ENCODE measurements at regions not wholly inside any gene's neighbourhood (a gene's known extent, or its start where the extent isn't known, plus 50 kb on each side); places are given as distances from the start of the nearest gene placed in this dataset.

DNA sequence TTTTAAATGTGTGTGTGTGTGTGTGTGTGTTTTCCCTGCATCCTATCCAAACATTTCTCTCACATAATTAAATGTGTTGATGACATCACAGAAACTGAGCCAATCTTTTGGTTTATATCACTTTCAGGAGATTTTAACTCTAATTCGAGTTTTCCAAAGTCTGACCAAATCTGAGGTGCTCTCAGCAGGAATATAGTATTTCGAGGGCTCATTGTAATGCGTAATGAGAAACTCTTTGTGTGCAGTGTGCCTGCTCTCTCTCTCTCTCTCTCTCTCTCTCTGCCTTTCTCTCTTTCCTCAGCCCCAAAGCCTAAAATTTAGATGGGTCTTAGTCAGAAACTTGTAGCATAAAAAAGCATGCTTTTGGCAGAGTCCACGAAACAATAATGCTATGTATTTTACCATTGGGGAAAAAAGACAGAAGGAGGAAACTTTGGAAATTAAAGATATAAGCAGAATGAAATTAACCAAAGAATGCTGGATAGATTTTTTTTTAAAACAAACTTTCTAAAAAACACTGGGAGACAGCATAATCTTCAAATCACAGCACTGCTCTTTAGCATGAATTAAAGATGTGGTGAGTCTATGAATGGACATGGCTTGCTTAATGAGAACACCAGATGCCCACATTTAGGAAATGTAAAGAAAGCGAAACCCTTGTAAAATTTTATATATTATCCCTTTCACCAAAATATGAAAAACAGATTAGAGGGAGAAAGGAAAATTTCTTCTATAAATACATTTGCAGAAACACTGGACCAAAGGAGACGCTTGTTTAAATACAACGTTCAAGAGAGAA is 206.8 kb upstream of the HABP2 start:
- TF ChIP-seq, protein P1, sequence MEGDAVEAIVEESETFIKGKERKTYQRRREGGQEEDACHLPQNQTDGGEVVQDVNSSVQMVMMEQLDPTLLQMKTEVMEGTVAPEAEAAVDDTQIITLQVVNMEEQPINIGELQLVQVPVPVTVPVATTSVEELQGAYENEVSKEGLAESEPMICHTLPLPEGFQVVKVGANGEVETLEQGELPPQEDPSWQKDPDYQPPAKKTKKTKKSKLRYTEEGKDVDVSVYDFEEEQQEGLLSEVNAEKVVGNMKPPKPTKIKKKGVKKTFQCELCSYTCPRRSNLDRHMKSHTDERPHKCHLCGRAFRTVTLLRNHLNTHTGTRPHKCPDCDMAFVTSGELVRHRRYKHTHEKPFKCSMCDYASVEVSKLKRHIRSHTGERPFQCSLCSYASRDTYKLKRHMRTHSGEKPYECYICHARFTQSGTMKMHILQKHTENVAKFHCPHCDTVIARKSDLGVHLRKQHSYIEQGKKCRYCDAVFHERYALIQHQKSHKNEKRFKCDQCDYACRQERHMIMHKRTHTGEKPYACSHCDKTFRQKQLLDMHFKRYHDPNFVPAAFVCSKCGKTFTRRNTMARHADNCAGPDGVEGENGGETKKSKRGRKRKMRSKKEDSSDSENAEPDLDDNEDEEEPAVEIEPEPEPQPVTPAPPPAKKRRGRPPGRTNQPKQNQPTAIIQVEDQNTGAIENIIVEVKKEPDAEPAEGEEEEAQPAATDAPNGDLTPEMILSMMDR (IDR thresholded peaks at IDR 0.05; ENCODE audit: low read depth, low read length), result no peak
- no peak for DNase-seq (ENCODE audit: low read depth, low spot score)
- H3K4me3 ChIP-seq (ENCODE audit: low read depth, low read length), result no peak overlapping the region
- in situ Hi-C loops (cut with HindIII; ENCODE audit: low sequenced_read_pairs), result no loop called here

DNA sequence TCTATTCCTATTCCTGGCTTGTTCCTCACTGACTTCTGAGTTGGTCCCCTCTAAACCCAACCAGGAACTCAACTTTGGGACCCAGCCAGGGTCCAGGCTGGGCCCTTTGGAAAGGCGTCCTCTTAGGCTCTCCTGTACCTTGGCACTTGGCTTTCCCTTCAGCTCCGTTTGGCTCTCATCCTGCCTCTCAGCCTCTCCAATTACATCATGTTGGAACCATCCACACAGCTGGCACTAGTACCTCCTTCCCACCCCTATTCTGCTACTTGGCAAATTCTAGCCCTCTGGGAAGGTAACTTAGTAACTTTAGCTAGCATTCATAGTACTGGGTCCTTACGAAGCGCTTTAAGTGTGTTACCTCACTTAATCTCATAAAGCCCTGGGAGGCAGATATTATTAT is 205.3 kb upstream of the HABP2 start:
- no peak for DNase-seq (ENCODE audit: low read depth, low spot score)
- TF ChIP-seq, protein P1 (IDR thresholded peaks at IDR 0.05; ENCODE audit: low read depth, low read length), result no peak
- no peak overlapping the region for H3K4me3 ChIP-seq (ENCODE audit: low read depth, low read length)
- in situ Hi-C loops (cut with HindIII; ENCODE audit: low sequenced_read_pairs), result no loop called here

DNA sequence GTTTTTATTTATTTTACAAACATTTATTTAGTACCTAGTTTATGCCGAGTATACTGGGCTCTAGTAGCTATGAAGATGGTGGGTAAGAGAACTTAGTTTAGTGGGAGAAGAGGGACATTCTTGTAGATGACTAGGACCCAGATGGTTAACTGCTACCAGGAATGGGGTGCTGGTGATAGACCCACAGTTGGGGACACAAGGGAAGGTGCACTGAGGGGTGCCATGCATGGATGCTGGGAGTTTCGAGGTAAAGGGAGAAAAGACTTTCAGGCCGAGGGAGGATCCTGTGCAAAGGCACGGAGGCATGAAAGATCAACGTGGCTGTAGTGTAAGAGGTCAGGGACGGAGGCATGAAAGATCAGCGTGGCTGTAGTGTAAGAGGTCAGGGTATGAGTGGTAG is 204.2 kb upstream of the HABP2 start:
- TF ChIP-seq, protein P1 (IDR thresholded peaks at IDR 0.05; ENCODE audit: low read depth, low read length), result no peak
- in situ Hi-C loops (cut with HindIII; ENCODE audit: low sequenced_read_pairs), result no loop called here
- no peak for DNase-seq (ENCODE audit: low read depth, low spot score)
- no peak overlapping the region for H3K4me3 ChIP-seq (ENCODE audit: low read depth, low read length)

DNA sequence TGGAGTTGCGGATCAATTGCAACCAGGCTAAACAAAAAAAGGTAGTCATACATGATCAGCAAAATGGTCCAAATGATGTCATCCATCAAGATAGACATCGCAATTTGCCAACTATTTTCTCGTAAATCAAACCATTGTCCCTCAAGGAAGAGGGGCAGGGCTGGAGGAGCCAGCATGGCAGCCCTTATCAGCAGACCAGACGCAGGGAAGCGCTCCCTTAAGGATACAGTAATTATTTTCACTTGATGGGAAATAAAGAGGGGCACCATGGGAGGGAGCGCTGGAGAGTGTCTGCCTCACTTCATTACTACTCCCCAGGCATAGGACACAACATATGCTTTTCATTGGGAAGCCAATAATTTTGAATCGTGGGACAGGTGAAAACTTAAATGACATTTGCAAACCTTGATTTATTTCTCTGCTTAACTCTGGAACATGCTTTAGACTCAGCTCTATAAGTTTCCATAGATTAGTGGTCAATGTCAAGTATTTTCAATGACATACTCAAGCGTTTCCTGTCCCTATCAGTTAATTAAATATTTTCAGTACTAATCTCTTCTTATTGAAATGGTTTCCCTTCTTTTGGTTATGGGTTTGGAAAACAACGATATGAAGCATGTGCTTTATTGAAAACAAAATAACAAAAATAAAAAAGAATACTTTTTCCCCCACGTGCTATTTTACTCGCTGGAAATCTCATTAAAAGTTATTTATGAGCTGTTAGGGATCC is 202.4 kb upstream of the HABP2 start:
- TF ChIP-seq, protein P1 (IDR thresholded peaks at IDR 0.05; ENCODE audit: low read depth, low read length), result no peak
- no peak for DNase-seq (ENCODE audit: low read depth, low spot score)
- in situ Hi-C loops (cut with HindIII; ENCODE audit: low sequenced_read_pairs), result no loop called here
- H3K4me3 ChIP-seq (ENCODE audit: low read depth, low read length), result no peak overlapping the region

DNA sequence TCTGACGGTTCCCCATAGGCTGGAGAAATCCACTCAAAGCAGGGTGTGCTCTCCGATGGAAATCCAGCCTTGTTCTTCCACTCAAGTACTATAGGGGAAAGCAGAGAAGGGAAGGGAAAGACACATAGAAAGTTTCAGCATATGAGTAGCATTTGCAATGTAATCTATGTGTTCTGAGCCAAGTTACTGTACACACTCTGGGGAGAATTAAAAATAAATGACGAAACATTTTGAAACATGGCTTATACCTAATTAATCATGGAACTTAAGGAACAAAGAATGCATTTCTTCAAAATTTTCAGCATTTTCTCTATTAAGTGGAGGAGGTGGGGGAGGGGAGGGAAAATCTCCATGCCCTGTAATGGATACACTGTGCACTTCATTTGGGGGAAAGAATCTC is 198.1 kb upstream of the HABP2 start:
- in situ Hi-C loops (cut with HindIII; ENCODE audit: low sequenced_read_pairs), result no loop called here
- TF ChIP-seq, protein P1 (IDR thresholded peaks at IDR 0.05; ENCODE audit: low read depth, low read length), result no peak
- H3K4me3 ChIP-seq (ENCODE audit: low read depth, low read length), result no peak overlapping the region
- DNase-seq (ENCODE audit: low read depth, low spot score), result no peak

DNA sequence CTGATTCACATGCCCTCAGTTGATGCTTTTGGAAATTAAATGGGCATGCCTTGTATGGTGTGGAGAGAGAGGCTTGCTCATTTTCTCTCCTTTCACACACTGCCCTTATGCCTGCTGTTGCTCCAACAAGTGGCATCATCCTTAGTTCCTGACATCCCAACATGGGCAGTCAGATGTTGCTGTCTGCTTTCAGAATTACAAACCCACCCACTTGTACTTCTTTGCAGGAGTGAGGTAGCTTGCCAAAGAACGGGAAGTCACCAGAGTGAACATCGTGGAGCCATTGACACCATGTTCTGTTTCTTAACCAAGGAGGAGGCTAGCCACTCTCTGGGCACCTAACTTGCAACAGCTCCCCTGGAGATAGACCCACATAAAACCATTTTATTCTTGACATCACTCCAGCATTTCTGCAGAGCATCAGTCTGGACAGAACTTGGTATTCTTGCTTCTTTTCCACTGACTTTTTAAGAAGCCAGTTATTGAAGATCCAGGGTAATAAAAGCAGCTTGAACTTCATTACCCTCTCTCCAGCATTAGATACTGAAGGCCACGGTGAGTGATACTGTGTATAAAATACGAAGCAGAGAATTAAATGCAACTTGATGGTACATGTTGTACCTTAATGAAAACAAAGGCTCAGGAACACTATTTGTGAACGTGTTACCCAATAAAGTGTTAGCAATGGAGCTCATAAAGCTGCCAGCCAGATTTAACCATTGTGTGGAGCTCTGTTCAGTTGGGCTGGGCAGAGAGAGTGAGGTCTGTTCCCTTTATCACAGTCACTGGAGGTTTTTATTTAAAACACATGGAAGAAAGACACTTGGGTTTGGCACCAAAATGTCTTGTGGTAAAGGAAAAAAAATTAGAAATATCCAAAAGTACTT is 195.8 kb upstream of the HABP2 start:
- in situ Hi-C loops (cut with HindIII; ENCODE audit: low sequenced_read_pairs), result no loop called here
- no peak for DNase-seq (ENCODE audit: low read depth, low spot score)
- no peak overlapping the region for H3K4me3 ChIP-seq (ENCODE audit: low read depth, low read length)
- TF ChIP-seq, protein P1 (IDR thresholded peaks at IDR 0.05; ENCODE audit: low read depth, low read length), result no peak

Measured in astrocyte of the spinal cord (primary cell).